Fibroblast of lung (primary cell): ENCODE measurements at regions not wholly inside any gene's neighbourhood (a gene's known extent, or its start where the extent isn't known, plus 50 kb on each side); places are given as distances from the start of the nearest gene placed in this dataset.

Experiments used
- CTCF ChIP-seq, 2 donors: IDR thresholded peaks in 1 of 2; conservative IDR thresholded peaks in 1 of 2; 1 replicate in 1 of 2; 2 replicates in 1 of 2; pipeline ENCODE4 v1.5.1; 2011 to 2012; ENCODE audit warnings: low read length in 2 of 2, control low read depth in 1 of 2, inconsistent platforms in 1 of 2, low read depth in 1 of 2, mild to moderate bottlenecking in 1 of 2
- EZH2 ChIP-seq: IDR thresholded peaks from 2 replicates; pipeline ENCODE4 v1.5.1; 2012; ENCODE audit warnings: low read length, control low read depth, mild to moderate bottlenecking; ENCODE audit errors: missing control alignments

- no peak for TF ChIP-seq CTCF (conservative IDR thresholded peaks at IDR 0.05 in 1 of 2, IDR thresholded peaks at IDR 0.05 in 1 of 2; ENCODE audit: low read depth in 1 of 2, low read length in 2 of 2)
- no peak for TF ChIP-seq EZH2
These were observed 84.5 kb downstream of the PITPNM2 start for GRCh38 chr12:123066384-123066710.
